ENCODE measurements at regions not wholly inside any gene's neighbourhood (a gene's known extent, or its start where the extent isn't known, plus 50 kb on each side); places are given as distances from the start of the nearest gene placed in this dataset.
"Not testable (repeated sequence)": the region's sequence is repeated elsewhere in the genome, so short reads cannot be mapped to it uniquely, and the experiment has no call there.

- no peak for DNase-seq
Measured at GRCh38 chr1:78715181-78715661, 65.6 kb downstream of the IFI44 start.

DNA sequence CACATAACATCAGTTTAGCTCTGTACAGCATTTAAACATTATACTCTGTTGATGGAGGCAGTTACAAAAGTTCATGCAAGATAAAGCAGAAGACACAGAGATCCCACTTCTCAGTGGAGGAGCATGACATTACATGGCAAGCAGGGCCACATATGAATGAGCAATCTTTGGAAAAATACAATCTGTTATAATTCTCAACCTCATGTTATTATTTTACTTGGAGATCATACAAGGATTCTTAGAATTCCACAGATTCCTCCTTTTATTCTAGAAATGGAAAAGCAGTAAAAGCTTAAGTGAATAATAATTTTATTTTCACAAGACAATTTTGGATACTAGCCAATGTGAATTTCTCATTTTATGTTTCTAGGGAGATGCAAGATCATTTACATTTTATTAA is 66.6 kb downstream of the IFI44 start:
- DNase-seq: no peak

DNA sequence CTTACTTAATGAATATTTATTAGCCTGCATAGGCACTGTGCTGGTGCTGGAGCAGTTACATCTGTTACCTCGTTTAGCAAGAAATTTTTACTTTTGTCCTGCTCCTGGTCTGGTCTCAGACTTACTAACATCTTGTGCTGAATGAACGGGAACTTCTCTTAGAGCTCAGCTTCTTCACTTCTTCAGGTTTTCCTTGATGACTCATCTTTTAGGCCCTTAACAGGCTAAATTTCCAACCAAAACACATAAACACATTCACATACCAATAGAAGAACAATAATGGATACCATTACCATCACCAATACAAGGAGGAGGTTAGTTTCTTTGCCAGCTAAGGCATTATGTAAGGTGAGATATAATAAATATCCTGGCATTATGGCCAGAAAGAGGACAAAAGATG is 68.9 kb downstream of the IFI44 start:
- DNase-seq: no peak

GRCh38 chr1:78721136-78721535 is 71.5 kb downstream of the IFI44 start:
- no peak for DNase-seq

DNA sequence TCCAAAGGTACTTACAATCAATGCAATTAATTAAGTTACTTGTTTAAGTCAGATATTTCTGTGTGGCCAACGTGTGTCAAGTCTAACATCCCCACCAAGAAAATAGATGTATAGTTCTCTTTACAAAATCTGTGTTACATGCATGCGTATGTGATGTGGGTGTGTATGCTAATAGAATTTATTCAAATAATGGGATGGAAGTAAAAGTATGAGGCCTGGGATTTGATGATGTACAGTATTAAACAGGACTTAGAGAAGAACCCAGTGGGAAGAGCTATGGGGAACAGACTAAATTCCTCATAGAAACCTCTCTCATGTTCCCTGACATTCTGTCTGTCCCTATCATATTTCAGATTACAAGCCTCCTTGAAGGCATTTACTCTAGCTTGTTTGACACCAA is 72.5 kb downstream of the IFI44 start:
- DNase-seq: no peak

DNA sequence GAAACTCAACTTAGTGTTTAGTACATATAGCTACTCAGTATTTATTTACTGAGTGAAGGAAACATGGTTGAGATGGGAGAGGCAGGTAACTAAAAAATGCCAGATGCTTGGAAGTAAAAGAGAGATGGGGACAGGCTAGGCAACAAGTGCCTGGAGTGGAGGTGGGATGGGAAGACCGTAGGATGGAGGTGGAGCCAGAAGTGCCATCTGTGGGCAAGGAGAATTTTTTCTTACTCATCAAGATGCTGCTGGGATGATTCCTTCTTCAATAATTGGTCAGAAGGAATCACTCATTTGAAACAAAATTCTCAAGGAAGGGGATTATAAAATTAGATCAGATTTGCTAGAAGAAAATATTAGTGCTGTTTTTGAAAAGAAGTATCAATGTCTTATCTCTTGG is 72.9 kb downstream of the IFI44 start:
- DNase-seq: no peak

DNA sequence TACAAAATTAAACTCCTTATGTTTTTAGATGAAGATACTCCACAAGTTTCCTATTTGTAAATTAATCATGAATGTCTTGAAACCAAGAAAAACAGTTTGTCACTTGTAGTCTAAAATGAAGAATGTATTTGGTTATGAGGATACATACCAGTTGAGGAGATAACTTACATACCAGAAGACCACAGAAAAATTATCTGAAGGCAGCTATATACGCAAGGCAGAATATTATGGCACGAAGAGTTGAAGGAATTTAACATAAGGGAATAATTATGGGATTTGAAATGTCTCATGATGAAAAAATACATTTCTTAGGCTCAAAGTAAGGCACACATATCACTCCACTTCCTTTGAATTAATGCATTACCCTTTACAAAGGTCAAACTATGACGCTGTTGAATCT is 73.3 kb downstream of the IFI44 start:
- no peak for DNase-seq

- DNase-seq: no peak
Measured at GRCh38 chr1:78726686-78727085, 77.1 kb downstream of the IFI44 start.

GRCh38 chr1:78728359-78728758 is 78.7 kb downstream of the IFI44 start:
- no peak for DNase-seq

GRCh38 chr1:78730054-78730453 is 80.4 kb downstream of the IFI44 start:
- no peak for DNase-seq

- DNase-seq: no peak
Measured at GRCh38 chr1:78731674-78732073, 82.0 kb downstream of the IFI44 start.

- DNase-seq: no peak
Measured at GRCh38 chr1:78737241-78737640, 87.6 kb downstream of the IFI44 start.

- DNase-seq: no peak
Measured at GRCh38 chr1:78743626-78744025, 94.0 kb downstream of the IFI44 start.

GRCh38 chr1:78745111-78745510 is 95.5 kb downstream of the IFI44 start:
- no peak for DNase-seq

- not testable (repeated sequence) for DNase-seq
Measured at GRCh38 chr1:78753679-78754078, 104.0 kb downstream of the IFI44 start.

GRCh38 chr1:78755986-78756385 is 106.4 kb downstream of the IFI44 start:
- DNase-seq: no peak

DNA sequence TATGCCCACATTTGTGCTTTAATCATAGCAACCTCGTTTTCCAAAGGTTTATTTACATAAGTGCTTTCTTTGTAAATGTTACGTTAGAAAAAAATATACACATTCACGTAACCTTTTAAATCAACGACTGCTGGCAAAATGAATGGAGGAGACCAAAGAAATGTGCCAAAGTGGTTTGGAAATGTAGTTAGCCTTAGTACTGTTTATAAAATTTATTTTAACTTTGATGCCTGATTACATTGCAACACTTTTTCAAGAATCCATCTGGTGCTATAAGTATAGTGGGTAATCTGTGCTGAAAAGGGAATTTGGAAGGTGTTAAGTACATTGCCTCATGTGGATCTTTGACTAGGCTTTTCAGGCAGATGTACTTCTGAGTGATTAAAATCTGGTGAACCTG is 108.9 kb downstream of the IFI44 start:
- DNase-seq: no peak

DNA sequence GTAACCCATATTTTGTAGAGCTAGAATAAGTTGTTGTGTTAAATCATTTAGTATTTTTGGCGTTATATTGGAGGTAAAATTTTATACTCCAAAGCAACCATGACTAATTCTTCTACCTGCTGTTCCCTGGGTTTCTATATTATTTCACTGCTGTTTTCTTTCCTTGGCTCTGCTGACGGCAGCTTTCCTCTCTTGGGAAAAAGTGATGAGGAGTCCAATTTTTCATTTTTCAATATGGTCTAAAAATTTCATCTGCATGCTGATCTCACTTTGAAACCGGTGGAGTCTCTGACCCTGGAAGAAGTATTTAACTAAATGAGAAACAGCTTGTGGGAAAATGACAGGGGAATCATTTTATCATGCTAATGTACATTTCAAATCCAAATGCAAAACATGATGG is 110.2 kb downstream of the IFI44 start:
- no peak for DNase-seq

DNA sequence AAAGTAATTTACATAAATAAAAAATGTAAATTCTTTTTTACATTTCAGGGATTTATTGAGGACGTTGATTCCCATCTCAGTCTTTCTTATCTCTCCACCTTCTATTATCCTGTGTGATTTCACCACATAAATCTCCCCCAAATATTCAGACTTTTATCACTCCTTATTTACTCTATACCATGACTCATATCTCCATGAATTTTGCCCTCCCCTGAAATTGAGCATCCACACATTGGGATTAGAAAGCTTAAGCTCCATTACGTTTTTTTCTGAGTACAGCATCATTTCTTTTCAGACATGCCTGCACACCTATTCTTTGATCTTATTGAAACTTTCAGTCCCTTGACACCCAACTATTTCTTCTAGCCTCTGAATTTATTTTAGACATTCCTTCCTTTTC is 111.2 kb downstream of the IFI44 start:
- DNase-seq: no peak

DNA sequence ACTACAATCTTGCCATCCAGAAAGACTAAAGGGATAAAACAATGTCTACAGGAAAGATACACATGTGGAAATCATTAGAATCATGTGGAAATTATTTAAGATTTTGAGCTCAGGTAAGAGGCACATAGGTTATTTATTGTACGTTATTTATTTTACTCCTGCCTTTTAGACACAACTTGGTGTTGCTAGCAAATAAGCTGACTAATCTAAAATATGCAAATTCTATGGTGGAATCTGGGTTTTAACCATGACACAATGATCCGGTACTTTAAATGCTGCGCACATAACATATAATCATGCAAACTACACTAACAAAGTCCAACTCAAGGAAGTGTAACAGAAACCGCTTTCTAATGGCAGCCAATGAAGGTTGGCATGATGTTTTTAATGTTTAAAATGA is 112.5 kb downstream of the IFI44 start:
- no peak for DNase-seq

DNA sequence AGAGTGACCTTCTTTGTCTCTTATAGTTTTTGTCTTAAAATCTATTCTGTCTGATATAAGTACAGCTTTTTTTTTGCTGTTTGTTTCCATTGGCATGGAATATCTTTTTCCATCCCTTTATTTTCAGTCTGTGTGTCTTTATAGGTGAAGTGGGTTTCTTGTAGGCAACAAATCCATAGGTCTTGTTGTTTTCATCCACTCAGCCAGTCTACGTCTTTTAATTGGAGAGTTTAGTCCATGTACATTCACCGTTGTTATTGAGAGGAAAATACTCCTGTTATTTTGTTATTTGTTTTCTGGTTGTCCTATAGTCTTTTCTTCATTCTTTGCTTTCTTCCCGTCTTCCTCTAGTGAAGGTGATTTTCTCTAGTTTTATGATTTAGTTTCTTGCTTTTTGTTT is 115.9 kb downstream of the IFI44 start:
- no peak for DNase-seq

- no peak for DNase-seq
Measured at GRCh38 chr1:78779831-78780230, 130.2 kb downstream of the IFI44 start.

DNA sequence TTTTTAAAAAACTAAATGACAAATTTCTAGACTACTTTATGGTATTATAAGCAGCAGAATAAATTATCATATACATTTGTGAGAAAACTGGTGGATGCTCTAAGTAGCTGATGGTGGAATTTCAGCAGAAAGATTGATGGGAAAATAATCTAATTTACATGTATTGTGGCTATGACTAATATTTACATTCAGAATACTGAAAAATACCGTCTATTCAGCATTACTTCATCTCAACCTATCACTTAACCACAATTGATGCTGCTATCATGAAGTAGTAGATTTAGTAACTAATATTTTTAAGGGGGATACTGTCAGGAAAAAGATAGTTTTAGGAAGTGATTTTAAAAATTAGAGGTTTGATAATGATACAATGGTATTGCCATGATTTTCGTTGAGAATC is 137.9 kb downstream of the IFI44 start:
- no peak for DNase-seq

GRCh38 chr1:78790174-78790573 is 140.5 kb downstream of the IFI44 start:
- DNase-seq: no peak

DNA sequence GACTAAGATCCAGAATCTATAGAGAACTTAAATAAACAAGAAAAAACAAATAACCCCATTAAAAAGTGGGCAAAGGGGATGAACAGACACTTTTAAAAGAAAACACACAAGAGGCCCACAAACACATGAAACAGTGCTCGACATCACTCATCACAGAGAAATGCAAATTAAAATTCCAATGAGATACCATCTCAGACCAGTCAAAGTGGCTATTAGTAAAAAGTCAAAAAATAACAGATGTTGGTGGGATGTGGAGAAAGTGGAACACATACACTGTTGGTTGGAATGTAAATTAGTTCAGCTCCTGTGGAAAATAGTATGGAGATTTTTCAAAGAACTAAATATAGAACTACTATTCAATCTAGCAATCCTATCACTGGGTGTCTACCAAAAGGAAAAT is 143.1 kb downstream of the IFI44 start:
- DNase-seq: no peak

- no peak for DNase-seq
Measured at GRCh38 chr1:78797108-78797781, 147.6 kb downstream of the IFI44 start.

Data from NCI-H1694 treated with DMSO at 0.1 percent for 48 hours (cell line).